ENCODE measurements at regions not wholly inside any gene's neighbourhood (a gene's known extent, or its start where the extent isn't known, plus 50 kb on each side); places are given as distances from the start of the nearest gene placed in this dataset.

DNA sequence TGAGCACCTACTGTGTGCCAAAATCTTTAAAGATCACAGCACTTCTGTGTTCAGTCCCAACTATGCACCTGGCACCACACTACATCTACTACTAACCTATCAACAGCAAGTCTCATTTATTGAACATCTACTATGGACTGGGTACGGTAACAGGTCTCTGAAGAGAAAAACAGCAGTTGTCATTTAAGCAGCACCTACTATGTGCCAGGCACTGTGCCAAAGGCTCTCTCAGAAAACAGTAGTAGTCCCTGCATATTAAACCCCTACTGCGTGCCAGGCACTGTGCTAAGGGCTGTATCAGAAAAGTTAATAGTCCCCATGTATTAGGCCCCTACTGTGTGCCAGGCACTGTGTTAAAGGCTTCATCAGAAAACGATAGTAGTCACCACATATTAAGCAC lies 106.2 kb downstream of the PTPRS start:
- TF ChIP-seq, protein P1, sequence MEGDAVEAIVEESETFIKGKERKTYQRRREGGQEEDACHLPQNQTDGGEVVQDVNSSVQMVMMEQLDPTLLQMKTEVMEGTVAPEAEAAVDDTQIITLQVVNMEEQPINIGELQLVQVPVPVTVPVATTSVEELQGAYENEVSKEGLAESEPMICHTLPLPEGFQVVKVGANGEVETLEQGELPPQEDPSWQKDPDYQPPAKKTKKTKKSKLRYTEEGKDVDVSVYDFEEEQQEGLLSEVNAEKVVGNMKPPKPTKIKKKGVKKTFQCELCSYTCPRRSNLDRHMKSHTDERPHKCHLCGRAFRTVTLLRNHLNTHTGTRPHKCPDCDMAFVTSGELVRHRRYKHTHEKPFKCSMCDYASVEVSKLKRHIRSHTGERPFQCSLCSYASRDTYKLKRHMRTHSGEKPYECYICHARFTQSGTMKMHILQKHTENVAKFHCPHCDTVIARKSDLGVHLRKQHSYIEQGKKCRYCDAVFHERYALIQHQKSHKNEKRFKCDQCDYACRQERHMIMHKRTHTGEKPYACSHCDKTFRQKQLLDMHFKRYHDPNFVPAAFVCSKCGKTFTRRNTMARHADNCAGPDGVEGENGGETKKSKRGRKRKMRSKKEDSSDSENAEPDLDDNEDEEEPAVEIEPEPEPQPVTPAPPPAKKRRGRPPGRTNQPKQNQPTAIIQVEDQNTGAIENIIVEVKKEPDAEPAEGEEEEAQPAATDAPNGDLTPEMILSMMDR (IDR thresholded peaks at IDR 0.05; ENCODE audit: insufficient read depth, low read length): no peak
- TF ChIP-seq, protein P2, sequence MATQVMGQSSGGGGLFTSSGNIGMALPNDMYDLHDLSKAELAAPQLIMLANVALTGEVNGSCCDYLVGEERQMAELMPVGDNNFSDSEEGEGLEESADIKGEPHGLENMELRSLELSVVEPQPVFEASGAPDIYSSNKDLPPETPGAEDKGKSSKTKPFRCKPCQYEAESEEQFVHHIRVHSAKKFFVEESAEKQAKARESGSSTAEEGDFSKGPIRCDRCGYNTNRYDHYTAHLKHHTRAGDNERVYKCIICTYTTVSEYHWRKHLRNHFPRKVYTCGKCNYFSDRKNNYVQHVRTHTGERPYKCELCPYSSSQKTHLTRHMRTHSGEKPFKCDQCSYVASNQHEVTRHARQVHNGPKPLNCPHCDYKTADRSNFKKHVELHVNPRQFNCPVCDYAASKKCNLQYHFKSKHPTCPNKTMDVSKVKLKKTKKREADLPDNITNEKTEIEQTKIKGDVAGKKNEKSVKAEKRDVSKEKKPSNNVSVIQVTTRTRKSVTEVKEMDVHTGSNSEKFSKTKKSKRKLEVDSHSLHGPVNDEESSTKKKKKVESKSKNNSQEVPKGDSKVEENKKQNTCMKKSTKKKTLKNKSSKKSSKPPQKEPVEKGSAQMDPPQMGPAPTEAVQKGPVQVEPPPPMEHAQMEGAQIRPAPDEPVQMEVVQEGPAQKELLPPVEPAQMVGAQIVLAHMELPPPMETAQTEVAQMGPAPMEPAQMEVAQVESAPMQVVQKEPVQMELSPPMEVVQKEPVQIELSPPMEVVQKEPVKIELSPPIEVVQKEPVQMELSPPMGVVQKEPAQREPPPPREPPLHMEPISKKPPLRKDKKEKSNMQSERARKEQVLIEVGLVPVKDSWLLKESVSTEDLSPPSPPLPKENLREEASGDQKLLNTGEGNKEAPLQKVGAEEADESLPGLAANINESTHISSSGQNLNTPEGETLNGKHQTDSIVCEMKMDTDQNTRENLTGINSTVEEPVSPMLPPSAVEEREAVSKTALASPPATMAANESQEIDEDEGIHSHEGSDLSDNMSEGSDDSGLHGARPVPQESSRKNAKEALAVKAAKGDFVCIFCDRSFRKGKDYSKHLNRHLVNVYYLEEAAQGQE (IDR thresholded peaks at IDR 0.05; ENCODE audit: insufficient replicate concordance, low read depth): no peak
- TF ChIP-seq GABPA (IDR thresholded peaks at IDR 0.05; ENCODE audit: low read depth) (no peak), POLR2AphosphoS5 (IDR thresholded peaks at IDR 0.05; ENCODE audit: low read depth) (no peak), SPI1 (IDR thresholded peaks at IDR 0.05; ENCODE audit: borderline replicate concordance, low read depth) (no peak)
